Effector CD8-positive, alpha-beta T cell (primary cell): ENCODE measurements at regions not wholly inside any gene's neighbourhood (a gene's known extent, or its start where the extent isn't known, plus 50 kb on each side); places are given as distances from the start of the nearest gene placed in this dataset.

Source experiments
- DNase-seq: peaks from one replicate; lab custom pipeline; 2025; lab: John Stamatoyannopoulos, UW

- DNase-seq, result no peak
These were observed 78.7 kb upstream of the ATP2B2 start for GRCh38 chr3:10583798-10584708.

DNA sequence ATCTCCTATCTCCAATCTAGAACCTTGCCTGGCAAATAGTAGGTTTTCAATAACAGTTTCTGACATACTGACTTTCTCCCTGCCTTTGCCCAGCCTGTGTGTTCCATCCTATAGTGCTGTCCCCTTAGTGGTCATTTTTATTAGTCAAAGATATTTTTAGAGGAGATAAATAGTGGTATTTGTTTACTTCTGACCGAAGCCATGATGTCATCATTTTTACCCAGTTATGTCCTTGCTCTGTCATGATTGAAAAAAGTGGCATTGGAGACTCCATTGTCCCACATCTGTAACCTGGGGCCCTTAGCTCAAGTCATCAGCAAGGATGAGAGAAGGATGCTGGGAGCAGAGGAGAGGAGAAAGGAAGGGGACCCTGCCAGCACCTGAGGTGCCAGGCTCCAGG, 80.6 kb upstream of the ATP2B2 start:
- DNase-seq, result no peak

- no peak for DNase-seq
These were observed 89.5 kb upstream of the ATP2B2 start for GRCh38 chr3:10594915-10595314.

DNA sequence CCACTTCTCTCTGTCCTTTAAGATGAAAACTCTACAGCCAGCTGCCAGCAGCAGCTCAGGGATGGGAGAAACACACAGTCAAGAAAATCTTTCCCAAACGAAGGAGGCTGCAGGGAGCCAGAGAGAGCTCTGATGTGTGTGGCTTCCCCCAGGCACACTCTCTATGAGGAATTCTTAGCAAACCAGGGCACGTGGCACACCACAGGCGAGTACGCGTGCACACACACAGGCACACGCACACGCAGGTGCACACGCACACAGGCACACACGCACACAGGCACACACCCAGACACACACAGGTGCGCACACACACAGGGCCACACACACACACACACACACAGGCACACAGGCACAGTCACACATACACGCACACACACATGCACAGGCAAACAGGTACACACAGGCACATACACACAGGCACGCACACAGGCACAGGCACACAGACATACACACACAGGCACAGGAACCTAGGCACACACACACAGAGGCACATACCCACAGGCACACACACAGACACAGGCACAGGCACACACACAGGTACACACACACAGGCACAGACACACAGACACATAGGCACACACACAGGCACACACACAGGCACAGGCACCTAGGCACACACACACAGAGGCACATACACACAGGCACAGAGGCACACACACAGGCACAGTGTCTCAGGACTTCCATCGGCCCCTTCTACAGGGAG, 91.5 kb upstream of the ATP2B2 start:
- DNase-seq, result no peak

DNA sequence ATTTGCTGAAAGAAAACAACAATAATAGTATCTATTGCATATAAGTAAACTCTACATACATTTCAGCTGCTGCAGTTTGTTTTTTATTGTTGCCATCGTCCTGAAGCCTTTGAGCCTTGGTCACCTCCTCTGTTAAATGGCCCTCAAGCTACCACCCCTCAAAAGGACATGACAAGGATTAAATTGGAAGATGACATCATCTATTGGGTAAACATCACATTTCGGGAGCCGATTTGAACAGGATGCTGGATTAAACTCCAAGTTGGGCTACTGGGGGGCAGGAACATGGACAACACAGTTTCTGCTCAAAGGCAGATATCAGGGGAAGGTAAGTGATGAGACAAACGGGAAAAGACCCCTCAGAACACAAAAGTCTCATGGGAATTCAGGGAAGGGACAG, 92.3 kb upstream of the ATP2B2 start:
- DNase-seq, result no peak

GRCh38 chr3:10599017-10599416, 93.6 kb upstream of the ATP2B2 start:
- no peak for DNase-seq

DNA sequence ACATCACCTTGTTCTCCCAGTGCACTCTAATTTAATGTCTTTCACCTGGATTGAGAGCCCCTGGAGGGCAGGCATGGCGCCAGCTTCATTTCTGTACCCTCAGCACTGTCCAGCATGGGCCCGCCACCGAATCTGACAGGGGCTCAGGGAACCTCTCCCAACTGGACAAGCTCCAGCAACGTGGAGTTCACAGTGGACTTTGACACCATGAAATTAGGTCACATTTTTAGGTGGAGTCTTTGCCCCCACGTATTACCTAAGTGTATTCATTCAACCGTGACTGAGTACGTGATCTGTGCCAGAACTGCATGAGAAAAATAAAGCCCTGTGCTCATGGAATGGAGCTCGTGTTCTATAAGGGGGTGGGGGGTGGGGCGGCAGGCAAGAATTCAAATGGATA, 94.1 kb upstream of the ATP2B2 start:
- no peak for DNase-seq

DNA sequence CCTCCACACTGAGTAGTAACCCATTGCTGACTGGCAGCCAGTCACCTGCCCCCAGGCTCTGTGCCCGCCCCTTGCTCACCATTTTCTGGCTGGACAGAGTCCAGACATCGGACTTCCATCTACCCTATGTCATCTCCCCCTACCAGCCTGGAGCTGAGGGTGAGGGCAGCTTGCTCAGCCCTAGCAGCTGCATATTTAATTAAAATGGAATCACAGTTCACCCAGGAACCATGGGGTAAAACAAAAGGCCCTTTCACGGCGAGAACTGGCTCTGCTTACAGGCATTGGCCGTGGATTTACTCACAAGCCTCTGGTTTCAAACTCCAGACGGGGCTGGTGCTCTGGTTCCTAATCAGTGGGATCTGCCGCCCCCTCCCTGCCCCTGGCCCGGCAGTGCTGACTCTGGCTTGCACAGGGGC, 94.9 kb upstream of the ATP2B2 start:
- no peak for DNase-seq

DNA sequence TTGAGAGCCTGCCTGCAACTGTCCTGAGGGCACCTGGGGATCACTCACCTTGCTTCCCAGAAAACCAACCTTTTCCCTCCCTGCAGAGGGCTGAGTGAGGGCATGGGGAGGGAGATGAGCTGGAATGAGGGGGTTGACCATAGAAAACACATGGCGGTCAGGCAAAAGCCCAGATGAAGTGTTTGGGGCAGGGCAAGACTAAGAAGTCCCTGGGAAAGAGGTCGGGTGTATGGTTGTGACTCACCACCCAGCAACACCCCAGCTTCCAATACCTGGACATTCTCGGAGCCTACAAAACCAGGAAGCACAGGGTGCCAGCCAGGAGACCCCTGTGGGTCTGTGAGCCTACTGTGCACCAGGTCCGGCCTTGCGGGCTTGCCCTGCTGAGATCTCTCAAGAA, 95.3 kb upstream of the ATP2B2 start:
- no peak for DNase-seq

DNA sequence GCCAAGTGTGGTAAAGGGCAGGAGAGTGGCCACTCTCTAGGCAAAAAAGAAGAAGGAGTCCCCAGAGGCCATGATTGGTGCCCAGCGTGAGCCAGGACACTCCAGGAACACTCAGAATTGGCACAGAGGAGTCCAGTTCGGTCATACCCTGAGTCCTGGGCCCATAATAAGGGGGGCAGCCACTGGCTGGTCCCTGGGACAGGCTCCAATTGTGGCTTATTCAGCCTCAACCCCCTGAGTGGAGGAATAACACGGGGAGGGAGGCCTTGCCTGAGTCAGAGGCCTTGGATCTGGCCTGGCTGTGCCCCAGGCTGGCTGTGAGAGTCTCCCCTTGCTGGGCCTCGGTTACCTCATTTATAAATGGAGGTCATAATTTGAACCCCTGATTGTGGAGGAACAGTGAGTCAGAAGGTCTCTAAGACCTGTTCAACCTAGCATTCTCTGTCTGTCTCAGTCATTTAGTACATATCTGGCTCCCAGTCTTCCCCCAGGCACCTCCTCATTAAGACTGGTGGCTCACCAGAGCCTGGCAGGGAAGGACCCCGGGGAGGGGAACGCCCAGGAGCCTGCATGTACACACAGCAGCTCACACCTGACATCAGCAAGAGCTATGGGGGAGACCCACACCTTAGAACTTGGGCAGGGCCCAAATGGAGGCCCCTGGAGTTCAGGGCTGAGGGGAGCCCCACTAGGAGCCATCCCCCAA, 95.9 kb upstream of the ATP2B2 start:
- DNase-seq, result no peak

GRCh38 chr3:10601857-10602230, 96.5 kb upstream of the ATP2B2 start:
- no peak for DNase-seq

- no peak for DNase-seq
These were observed 96.9 kb upstream of the ATP2B2 start for GRCh38 chr3:10602271-10602670.

GRCh38 chr3:10602769-10603768, 97.7 kb upstream of the ATP2B2 start:
- peak; percentile 29 for DNase-seq

DNA sequence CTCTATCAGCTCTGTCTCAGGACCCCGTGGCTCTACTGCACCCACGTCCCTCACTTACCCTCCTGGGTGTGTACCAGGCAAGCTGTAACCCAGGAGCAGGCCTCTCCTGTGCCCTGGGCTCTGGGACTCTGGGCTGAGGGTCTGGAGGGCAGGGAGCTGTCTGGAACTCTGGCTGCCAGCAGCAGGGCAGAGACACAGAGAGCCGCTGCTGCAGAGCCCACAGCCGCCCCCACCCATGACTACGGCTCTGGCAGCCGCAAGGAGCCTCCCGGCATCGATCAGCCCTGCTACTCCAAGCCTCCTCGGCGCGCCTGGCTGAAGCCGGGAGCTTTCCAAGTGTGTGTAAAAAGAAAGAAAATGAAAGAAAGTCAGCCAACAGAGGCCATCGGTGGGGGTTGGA, 103.7 kb upstream of the ATP2B2 start:
- DNase-seq, result no peak

DNA sequence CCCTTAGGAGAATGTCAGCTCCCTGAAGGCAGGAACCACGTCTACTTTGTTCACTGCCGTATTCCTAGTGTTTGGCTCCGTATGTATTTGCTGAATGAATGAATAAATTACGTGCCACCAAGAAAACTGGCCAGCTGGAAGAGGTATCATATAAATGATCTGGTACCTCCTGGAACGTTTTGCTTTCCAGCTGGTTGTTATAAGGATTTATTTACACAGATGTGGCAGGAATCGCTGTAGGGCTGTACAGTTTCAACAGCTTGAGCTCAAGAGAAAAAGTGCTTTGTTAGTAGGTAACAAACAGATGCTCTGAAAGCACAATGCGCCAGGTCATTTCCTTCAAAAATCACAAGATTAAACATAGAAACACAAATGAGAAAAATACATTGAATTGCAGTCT, 108.8 kb upstream of the ATP2B2 start:
- DNase-seq, result no peak

- DNase-seq, result no peak
These were observed 110.3 kb upstream of the ATP2B2 start for GRCh38 chr3:10615715-10616114.

GRCh38 chr3:10616321-10616720, 110.9 kb upstream of the ATP2B2 start:
- DNase-seq, result no peak

GRCh38 chr3:10619989-10620832, 114.8 kb upstream of the ATP2B2 start:
- DNase-seq, result no peak

DNA sequence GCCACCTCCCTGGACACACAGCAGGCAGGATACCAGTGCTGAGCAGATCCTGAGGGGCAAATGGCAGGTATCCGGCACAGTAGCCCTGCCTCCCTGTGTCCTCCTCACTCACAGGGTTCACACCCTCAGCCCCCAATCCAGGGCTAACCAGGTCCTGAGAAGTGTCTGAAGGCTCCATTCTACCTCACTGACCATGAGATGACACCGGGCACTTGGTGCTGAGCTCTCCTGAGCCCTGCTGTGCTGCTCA, 115.4 kb upstream of the ATP2B2 start:
- DNase-seq, result no peak

- no peak for DNase-seq
These were observed 118.3 kb upstream of the ATP2B2 start for GRCh38 chr3:10623578-10624275.
